ENCODE measurements at regions not wholly inside any gene's neighbourhood (a gene's known extent, or its start where the extent isn't known, plus 50 kb on each side); places are given as distances from the start of the nearest gene placed in this dataset.
"Not testable (repeated sequence)": the region's sequence is repeated elsewhere in the genome, so short reads cannot be mapped to it uniquely, and the experiment has no call there.

GRCh38 chr6:16901782-16902181, 140.5 kb upstream of the ATXN1 start:
- no peak for DNase-seq

- DNase-seq, result no peak
Observed at GRCh38 chr6:16901306-16901705, 140.0 kb upstream of the ATXN1 start.

- DNase-seq, result no peak
Observed at GRCh38 chr6:16898640-16899396, 137.6 kb upstream of the ATXN1 start.

DNA sequence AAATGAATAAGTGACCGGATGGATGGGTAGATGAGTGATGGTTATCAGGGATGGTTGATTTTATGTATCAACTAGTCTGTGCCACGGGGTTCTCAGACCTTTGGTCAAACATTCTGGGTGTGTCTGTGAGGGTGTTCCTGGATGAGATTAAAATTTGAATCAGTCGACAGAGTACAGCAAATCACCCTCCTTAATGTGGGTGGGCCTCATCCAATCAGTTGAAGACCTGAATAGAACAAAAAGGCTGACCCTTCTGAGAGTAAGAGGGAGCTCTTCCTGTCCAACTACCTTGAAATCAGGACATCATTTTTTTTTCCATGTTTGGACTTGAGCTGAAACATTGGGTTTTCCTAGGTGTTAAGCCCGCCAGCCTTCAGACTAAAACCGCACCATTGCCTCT, 136.4 kb upstream of the ATXN1 start:
- no peak for DNase-seq

- no peak for DNase-seq
Observed at GRCh38 chr6:16894301-16894700, 133.0 kb upstream of the ATXN1 start.

DNA sequence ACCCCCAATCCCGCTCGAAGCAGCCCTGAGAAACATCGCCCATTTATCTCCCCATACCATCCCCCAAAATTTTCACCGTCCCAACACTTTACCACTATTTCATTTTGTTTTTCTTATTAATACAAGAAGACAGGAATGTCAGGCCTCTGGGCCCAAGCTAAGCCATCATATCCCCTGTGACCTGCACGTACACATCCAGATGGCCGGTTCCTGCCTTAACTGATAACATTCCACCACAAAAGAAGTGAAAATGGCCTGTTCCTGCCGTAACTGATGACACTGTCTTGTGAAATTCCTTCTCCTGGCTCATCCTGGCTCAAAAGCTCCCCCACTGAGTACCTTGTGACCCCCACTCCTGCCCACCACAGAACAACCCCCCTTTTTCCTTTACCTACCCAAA, 129.8 kb upstream of the ATXN1 start:
- DNase-seq, result not testable (repeated sequence)

- no peak for DNase-seq
Observed at GRCh38 chr6:16885411-16886160, 124.3 kb upstream of the ATXN1 start.

DNA sequence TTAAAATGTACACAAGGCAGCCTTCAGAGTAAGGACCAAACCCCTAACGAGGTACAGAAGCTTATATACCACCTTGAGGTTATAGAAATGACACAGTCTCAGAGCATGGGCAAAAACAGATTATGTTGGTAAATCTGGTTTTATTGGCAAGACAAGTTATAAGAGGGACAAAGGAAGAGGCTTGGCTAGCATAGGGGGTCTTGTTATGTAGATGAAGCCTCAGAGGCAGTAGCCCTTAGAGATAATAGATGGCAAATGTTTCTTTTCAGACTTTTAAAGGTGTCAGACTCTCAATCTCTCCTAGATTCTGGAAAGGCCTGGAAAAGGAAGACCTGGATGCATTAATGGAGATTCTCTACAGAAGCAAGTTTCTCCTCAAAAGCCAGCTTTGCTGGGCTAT, 123.3 kb upstream of the ATXN1 start:
- no peak for DNase-seq

DNA sequence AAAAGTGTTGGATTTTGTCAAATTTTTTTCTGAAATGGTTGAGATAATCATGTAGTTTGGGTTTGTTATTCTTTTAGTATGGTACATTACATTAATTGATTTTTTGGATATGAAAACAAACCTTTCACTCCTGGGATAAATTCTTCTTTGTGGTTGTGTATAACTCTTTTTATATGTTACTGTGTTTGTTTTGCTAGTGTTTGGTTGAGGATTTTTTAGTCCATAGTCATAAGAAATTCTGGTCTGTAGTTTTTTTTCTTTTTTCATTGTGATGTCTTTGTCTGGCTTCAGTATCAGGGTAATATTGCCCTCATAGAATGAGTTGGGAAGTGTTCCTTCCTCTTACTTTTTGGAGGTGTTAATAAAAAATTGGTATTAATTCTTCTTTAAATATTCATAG, 122.2 kb upstream of the ATXN1 start:
- no peak for DNase-seq

DNA sequence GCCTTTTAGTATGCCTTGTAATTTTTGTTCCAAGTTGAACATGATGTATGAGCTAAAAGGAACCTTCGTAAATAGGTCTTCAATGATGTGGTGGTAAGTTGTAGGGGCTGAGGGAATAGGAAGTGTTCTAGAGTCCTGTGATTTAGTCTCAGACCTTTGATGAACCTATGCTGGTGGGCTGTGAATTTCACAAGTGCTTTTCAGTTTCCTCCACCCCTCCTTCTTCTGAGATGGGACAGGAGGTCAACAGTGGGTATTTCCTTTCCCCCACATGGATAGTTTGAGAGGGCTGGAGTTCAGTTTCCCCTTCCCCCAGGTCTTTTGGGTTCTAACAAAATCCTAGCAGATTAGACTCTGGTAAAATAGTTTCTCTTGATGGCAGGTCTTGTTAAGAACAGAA, 121.0 kb upstream of the ATXN1 start:
- DNase-seq, result no peak

DNA sequence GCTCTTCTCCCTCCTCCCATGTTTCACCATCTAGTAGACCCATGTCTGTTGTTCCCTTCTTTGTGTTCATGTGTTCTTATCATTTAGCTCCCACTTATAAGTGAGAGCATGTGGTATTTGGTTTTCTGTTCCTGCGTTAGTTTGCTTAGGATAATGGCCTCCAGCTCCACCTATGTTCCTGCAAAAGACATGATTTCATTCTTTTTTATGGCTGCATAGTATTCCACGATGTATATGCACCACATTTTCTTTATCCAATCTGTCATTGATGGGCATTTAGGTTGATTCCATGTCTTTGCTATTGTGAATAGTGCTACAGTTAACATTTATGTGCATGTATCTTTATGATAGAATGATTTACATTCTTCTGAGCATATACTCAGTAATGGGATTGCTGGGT, 115.6 kb upstream of the ATXN1 start:
- DNase-seq, result not testable (repeated sequence)

GRCh38 chr6:16876201-16876600, 114.9 kb upstream of the ATXN1 start:
- DNase-seq, result no peak

GRCh38 chr6:16873698-16874097, 112.4 kb upstream of the ATXN1 start:
- DNase-seq, result no peak

GRCh38 chr6:16872543-16873235, 111.4 kb upstream of the ATXN1 start:
- DNase-seq, result no peak

GRCh38 chr6:16871047-16871446, 109.8 kb upstream of the ATXN1 start:
- no peak for DNase-seq

- no peak for DNase-seq
Observed at GRCh38 chr6:16868968-16869367, 107.7 kb upstream of the ATXN1 start.

- DNase-seq, result no peak
Observed at GRCh38 chr6:16857969-16858592, 96.8 kb upstream of the ATXN1 start.

- DNase-seq, result no peak
Observed at GRCh38 chr6:16855460-16855859, 94.2 kb upstream of the ATXN1 start.

GRCh38 chr6:16854986-16855385, 93.7 kb upstream of the ATXN1 start:
- DNase-seq, result no peak

DNA sequence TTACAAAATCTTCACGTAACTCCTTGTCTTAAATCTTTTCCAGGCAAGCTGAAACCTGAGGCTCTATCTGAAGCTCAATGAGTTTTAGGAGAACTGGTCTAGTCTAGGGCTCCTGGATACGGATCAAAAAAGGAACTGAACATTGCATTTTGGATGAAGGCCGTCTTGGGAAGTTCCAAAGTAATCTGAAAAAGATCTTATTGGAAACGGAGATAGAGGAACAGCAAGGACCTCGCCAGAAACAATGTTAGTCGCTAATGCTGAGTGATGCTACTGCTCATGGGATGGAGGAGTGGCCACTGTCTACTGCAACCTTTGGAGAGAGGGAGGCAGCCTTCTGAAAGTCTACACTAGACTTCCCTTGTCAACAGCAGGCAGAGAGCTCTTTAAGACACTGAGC, 91.4 kb upstream of the ATXN1 start:
- DNase-seq, result no peak

DNA sequence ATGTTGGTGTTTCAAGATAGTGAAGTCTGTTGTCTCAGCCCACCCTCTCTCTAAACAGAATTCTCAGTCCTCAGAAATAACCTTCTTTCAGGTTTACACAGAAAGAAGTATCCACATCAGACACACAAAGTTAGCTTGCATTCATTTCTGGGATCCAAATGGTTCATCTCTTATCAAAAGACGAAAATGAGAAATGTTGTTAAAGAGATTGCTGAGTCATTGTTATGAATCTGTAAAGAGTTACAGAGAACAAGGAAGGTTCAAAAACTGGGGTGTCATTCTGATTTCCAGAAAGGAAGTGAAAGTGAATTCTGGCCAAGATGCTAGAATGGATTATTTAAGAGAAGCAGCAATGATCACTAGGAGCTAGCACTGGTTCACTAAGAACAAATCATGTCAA, 90.5 kb upstream of the ATXN1 start:
- no peak for DNase-seq

DNA sequence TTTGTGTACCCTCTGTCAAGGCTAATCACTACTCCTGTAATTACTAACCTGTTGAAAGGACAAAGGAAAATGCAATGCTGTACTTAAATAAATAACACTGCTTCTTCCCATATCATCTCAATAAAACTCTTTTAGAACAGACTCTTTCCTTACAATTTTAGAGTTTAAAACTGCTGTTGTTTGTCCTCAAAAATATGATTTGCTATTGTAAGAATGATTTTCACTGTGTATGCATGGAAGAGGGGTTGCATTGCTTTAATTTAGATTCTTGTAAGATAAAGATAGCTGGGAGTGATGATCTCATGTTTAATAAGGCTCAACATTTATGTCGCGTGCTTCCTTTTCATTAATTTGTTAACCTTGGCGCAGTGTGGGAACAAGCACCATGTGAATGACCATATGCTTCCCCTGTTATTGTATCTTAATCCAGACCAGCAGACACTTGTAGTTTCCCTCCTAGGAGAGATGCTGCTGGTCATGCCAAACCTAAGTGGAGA, 89.8 kb upstream of the ATXN1 start:
- DNase-seq, result no peak

GRCh38 chr6:16850681-16851026, 89.4 kb upstream of the ATXN1 start:
- no peak for DNase-seq
